Coronary artery (tissue), 2 donors: ENCODE measurements at regions not wholly inside any gene's neighbourhood (a gene's known extent, or its start where the extent isn't known, plus 50 kb on each side); places are given as distances from the start of the nearest gene placed in this dataset.

Experiments
- DNase-seq: peaks from one replicate; pipeline ENCODE4 v3.0.0-alpha.2; 2017; ENCODE audit warnings: low spot score
- H3K27ac ChIP-seq, 2 donors: fragments of 200-600 bp; sonication (generic); one replicate each; pipeline ENCODE4 v1.5.1; 2016 to 2019
- H3K4me3 ChIP-seq: fragments of 200-600 bp; sonication (generic); 2 replicates; pipeline ENCODE4 v1.5.1; 2016; ENCODE audit warnings: mild to moderate bottlenecking, moderate library complexity
- TF ChIP-seq, protein P1 (sequence below): fragments of 200-600 bp; sonication (generic); IDR thresholded peaks from one replicate; pipeline ENCODE4 v1.5.1; 2019; ENCODE audit warnings: antibody characterized with exemption

DNA sequence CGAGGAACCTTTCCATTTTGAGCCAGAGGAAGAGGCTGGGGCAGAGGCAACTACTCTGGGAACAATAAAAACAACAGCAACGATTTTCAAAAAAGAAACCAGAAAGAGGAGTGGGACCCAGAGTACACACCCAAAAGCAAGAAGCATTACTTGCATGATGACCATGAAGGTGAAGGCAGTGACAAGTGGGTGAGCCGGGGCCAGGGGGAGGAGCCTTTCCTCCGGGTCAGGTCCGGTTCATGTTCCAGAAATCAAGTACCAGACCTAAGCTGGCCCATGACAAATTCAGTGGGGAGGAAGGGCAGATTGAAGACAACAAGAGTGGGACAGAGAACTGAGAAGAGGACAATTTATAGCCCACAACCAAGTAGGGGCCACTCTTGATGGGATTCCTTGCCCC lies 77.2 kb upstream of the STT3B start:
- no peak for DNase-seq

DNA sequence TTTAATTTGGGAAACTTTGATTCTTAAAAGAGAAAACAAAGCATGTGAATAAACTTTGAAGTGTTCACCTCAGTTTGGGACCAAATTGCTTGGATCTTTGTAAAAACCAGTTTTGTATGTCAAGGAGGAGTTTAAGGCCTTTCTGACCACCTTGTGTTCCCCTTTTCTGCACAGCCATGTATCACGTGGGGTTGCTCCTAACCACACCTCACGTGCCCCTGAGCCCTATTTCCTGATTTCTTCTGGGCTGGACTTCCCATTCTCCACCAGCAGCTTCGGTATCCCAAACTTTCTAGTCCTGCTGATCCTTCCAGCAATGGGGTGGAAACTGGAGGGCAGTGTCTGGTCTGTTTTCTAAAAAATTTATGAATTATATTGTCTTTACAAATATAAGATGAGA lies 76.4 kb upstream of the STT3B start:
- no peak overlapping the region for H3K27ac ChIP-seq
- DNase-seq = no peak
- H3K4me3 ChIP-seq = no peak overlapping the region
- TF ChIP-seq, protein P1, sequence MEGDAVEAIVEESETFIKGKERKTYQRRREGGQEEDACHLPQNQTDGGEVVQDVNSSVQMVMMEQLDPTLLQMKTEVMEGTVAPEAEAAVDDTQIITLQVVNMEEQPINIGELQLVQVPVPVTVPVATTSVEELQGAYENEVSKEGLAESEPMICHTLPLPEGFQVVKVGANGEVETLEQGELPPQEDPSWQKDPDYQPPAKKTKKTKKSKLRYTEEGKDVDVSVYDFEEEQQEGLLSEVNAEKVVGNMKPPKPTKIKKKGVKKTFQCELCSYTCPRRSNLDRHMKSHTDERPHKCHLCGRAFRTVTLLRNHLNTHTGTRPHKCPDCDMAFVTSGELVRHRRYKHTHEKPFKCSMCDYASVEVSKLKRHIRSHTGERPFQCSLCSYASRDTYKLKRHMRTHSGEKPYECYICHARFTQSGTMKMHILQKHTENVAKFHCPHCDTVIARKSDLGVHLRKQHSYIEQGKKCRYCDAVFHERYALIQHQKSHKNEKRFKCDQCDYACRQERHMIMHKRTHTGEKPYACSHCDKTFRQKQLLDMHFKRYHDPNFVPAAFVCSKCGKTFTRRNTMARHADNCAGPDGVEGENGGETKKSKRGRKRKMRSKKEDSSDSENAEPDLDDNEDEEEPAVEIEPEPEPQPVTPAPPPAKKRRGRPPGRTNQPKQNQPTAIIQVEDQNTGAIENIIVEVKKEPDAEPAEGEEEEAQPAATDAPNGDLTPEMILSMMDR = no peak

More for the DNA sequence above, 77.2 kb upstream of the STT3B start:
- TF ChIP-seq, protein P1 = no peak
- Histone ChIP-seq H3K4me3 (no peak overlapping the region), H3K27ac (no peak overlapping the region)

DNA sequence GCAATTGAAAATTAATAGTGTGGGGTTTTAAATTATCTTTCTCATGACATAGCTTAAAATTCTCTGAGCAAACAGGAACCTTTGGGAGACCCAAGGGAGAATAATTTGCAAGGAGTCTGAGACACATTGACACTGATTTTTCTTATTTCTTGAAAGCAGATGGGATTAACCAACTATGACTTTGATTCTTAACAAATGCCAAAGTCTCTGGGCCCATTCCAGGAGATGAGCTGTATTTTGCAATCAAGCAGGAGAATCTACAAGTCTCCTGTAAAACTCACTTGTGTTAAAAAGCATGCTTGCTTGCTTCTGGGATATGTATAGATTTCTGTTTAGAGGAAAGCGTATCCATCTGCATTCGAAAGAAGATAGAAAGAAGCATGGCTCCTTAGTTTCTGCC lies 71.3 kb upstream of the STT3B start:
- TF ChIP-seq, protein P1 = no peak
- Histone ChIP-seq H3K27ac (no peak overlapping the region), H3K4me3 (no peak overlapping the region)
- no peak for DNase-seq

DNA sequence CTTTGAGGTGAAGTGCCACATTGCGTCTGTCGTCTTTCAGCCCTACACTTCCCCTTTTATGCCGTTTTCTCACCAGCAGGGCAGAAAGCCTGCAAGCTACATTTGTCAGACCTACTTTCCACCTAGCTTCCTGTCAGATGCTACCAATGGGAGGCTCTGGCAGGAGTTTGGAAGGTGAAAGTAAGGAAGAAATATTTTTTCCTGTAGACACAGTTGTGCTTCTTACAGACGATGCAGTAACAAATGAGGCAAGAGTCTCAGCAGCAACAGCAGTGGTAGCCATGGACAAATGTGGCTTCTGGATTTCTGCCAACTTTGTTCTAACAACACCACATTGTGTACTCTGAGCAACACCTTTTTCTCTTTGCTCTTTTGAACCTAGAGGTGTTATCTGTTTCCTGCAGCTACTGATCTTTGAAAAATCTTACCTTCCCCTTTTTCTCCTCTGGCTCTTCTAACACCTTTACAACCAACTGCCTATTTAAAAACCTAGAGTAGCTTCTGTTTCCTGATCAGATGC lies 70.6 kb upstream of the STT3B start:
- Histone ChIP-seq H3K4me3 (no peak overlapping the region), H3K27ac (no peak overlapping the region)
- DNase-seq = no peak
- TF ChIP-seq, protein P1 = no peak

DNA sequence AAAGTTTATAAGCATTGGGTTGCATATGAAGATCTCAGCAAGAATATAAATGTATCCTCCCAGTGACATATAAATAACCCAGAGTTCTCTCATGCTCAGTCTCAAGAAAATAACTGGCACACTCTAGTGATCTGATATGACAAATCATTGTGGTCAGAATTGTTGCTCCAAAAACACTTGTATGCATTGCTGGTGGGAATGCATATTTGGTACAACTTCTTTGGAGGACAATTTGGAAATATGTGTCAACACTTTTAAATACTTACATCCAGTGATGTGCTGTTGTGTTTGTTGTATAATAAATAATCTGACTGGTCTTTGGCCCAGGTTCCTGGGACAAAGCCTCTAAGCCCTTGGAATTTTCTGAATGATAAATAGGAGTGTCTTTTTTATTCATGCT lies 66.7 kb upstream of the STT3B start:
- no peak for DNase-seq
- TF ChIP-seq, protein P1 = no peak
- Histone ChIP-seq H3K27ac (no peak overlapping the region), H3K4me3 (no peak overlapping the region)

DNA sequence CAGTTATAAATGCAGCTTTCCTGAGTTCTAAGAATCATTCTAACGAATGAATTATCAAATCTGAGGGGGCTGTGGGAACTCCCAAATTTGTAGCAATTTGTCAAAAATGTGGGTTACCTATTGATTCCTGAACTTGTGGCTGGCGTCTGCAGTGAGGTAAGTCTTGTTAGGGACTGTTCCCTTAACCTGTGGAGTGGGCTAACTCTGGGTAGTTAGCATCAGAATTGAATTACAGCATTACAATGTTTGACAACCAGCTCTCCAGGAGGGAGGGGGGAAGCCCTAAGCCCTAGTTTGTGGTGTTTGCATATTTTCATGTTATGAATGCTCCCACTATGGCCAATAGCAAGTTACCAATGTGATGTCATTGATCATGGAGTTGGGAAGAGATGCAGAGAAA lies 65.9 kb upstream of the STT3B start:
- TF ChIP-seq, protein P1 = no peak
- Histone ChIP-seq H3K4me3 (no peak overlapping the region), H3K27ac (no peak overlapping the region)
- no peak for DNase-seq

DNA sequence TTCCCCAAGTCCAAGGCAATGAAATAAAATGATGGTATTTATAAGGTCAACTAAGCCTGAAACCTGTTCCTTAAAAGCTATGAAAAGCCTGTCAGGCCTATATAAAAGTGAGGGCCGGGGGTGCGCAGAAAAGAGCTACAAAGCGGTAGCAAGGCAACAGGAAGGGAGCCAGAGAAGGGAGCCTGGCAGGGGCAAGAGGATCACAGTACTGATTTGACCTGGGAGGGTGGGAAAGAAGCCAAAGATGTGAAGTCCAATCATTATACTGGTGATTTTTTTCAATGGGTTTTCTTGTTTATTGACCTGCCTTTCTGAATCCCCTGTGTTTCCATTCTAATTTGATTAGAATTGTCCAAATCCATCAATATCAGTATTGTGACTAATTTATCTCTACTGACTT lies 64.3 kb upstream of the STT3B start:
- H3K27ac ChIP-seq = no peak overlapping the region
- TF ChIP-seq, protein P1 = no peak
- no peak overlapping the region for H3K4me3 ChIP-seq
- no peak for DNase-seq
